H9 (cell line): ENCODE measurements at regions not wholly inside any gene's neighbourhood (a gene's known extent, or its start where the extent isn't known, plus 50 kb on each side); places are given as distances from the start of the nearest gene placed in this dataset.

ENCODE experiments used
- DNase-seq: peaks from one replicate; pipeline ENCODE4 v3.0.0-alpha.2; 2017
- H2AFZ ChIP-seq: one replicate; pipeline ENCODE4 v1.6.1; 2013; ENCODE audit warnings: mild to moderate bottlenecking, low read length, control low read depth, moderate library complexity
- H2AK5ac ChIP-seq: 2 replicates; pipeline ENCODE4 v1.6.1; 2013; ENCODE audit warnings: low read length, control low read depth, mixed read lengths; ENCODE audit not compliant: insufficient read length
- H2BK120ac ChIP-seq: one replicate; pipeline ENCODE4 v1.6.1; 2013; ENCODE audit warnings: low read depth, mild to moderate bottlenecking, low read length, control low read depth, inconsistent platforms; ENCODE audit not compliant: poor library complexity, severe bottlenecking
- H2BK12ac ChIP-seq: 2 replicates; pipeline ENCODE4 v1.6.1; 2013; ENCODE audit warnings: low read length, control low read depth, mixed read lengths, low read depth; ENCODE audit not compliant: insufficient read length
- H2BK15ac ChIP-seq: 2 replicates; pipeline ENCODE4 v1.6.1; 2013; ENCODE audit warnings: low read depth, low read length, control low read depth
- H2BK20ac ChIP-seq: one replicate; pipeline ENCODE4 v1.6.1; 2013; ENCODE audit warnings: low read depth, mild to moderate bottlenecking, low read length, control low read depth, inconsistent platforms; ENCODE audit not compliant: poor library complexity, severe bottlenecking
- H2BK5ac ChIP-seq: 2 replicates; pipeline ENCODE4 v1.6.1; 2013; ENCODE audit warnings: low read length, control low read depth, mixed read lengths; ENCODE audit not compliant: insufficient read length
- H3K14ac ChIP-seq: 2 replicates; pipeline ENCODE4 v1.6.1; 2013; ENCODE audit warnings: low read length, control low read depth; ENCODE audit not compliant: insufficient read depth
- H3K18ac ChIP-seq: 2 replicates; pipeline ENCODE4 v1.6.1; 2013; ENCODE audit warnings: low read depth, mild to moderate bottlenecking, mixed read lengths, low read length, control low read depth; ENCODE audit not compliant: insufficient read length
- H3K23ac ChIP-seq: 2 replicates; pipeline ENCODE4 v1.6.1; 2013; ENCODE audit warnings: low read length, control low read depth, mixed read lengths, low read depth; ENCODE audit not compliant: insufficient read length
- H3K23me2 ChIP-seq: 2 replicates; pipeline ENCODE4 v1.6.1; 2013; ENCODE audit warnings: low read depth, mild to moderate bottlenecking, mixed read lengths, low read length, control low read depth; ENCODE audit not compliant: insufficient read length, poor library complexity, severe bottlenecking
- H3K27ac ChIP-seq: 2 replicates; pipeline ENCODE4 v1.5.1; 2013; ENCODE audit warnings: low read length, control low read depth, mixed read lengths, low read depth; ENCODE audit not compliant: insufficient read length
- H3K27me3 ChIP-seq: 2 replicates; pipeline ENCODE4 v1.6.1; 2013; ENCODE audit warnings: low read length, control low read depth, inconsistent platforms; ENCODE audit not compliant: insufficient read depth
- H3K4ac ChIP-seq: 2 replicates; pipeline ENCODE4 v1.6.1; 2013; ENCODE audit warnings: low read depth, mild to moderate bottlenecking, control low read depth, inconsistent platforms, low read length, moderate library complexity
- H3K4me1 ChIP-seq: 2 replicates; pipeline ENCODE4 v1.6.1; 2013; ENCODE audit warnings: low read length, control low read depth, inconsistent platforms; ENCODE audit not compliant: insufficient read depth
- H3K4me2 ChIP-seq: 2 replicates; pipeline ENCODE4 v1.6.1; 2013; ENCODE audit warnings: low read length, control low read depth, mixed read lengths; ENCODE audit not compliant: insufficient read length, insufficient read depth
- H3K56ac ChIP-seq: 2 replicates; pipeline ENCODE4 v1.6.1; 2013; ENCODE audit warnings: low read depth, mild to moderate bottlenecking, mixed read lengths, low read length, control low read depth; ENCODE audit not compliant: insufficient read length
- H3K79me1 ChIP-seq: 2 replicates; pipeline ENCODE4 v1.6.1; 2013; ENCODE audit warnings: low read depth, mild to moderate bottlenecking, moderate library complexity, low read length, control low read depth, inconsistent platforms; ENCODE audit not compliant: insufficient read depth, poor library complexity, severe bottlenecking
- H3K79me2 ChIP-seq: 2 replicates; pipeline ENCODE4 v1.6.1; 2013; ENCODE audit warnings: low read length, control low read depth, inconsistent platforms; ENCODE audit not compliant: insufficient read depth
- H3K9ac ChIP-seq: 2 replicates; pipeline ENCODE4 v1.6.1; 2013; ENCODE audit warnings: low read length, control low read depth, mixed read lengths; ENCODE audit not compliant: insufficient read length; ENCODE audit errors: extremely low read depth
- H3K9me3 ChIP-seq: one replicate; pipeline ENCODE4 v1.6.1; 2013; ENCODE audit warnings: low read depth, low read length, inconsistent platforms; ENCODE audit not compliant: control insufficient read depth
- H3T11ph ChIP-seq: one replicate; pipeline ENCODE4 v1.6.1; 2013; ENCODE audit warnings: mild to moderate bottlenecking, low read length, control low read depth, inconsistent platforms
- H4K20me1 ChIP-seq: one replicate; pipeline ENCODE4 v1.6.1; 2013; ENCODE audit not compliant: control insufficient read depth, insufficient read length, insufficient read depth
- H4K5ac ChIP-seq: 2 replicates; pipeline ENCODE4 v1.6.1; 2013; ENCODE audit warnings: low read depth, mild to moderate bottlenecking, mixed read lengths, low read length, control low read depth; ENCODE audit not compliant: insufficient read length
- H4K8ac ChIP-seq: replicated peaks from 2 replicates; pipeline ENCODE4 v1.6.1; 2013; ENCODE audit warnings: low read length, control low read depth, mixed read lengths, low read depth; ENCODE audit not compliant: insufficient read length
- H4K91ac ChIP-seq: 2 replicates; pipeline ENCODE4 v1.6.1; 2013; ENCODE audit warnings: low read depth, mild to moderate bottlenecking, moderate library complexity, mixed read lengths, low read length, control low read depth; ENCODE audit not compliant: insufficient read length
- H3K27ac Mint-ChIP-seq, 3 experiments: 2 replicates in 2 of 3; 3 replicates in 1 of 3; pipeline ENCODE4 v1.8.0; 2020 to 2021; ENCODE audit warnings: mixed read lengths in 3 of 3, mild to moderate bottlenecking in 1 of 3, moderate library complexity in 1 of 3
- H3K27me3 Mint-ChIP-seq: 2 replicates; pipeline ENCODE4 v1.8.0; 2021; ENCODE audit warnings: low read depth, mild to moderate bottlenecking, moderate library complexity, mixed read lengths
- H3K36me3 Mint-ChIP-seq, 3 experiments: 2 replicates in 2 of 3; 3 replicates in 1 of 3; pipeline ENCODE4 v1.8.0; 2020 to 2021; ENCODE audit warnings: low read depth in 3 of 3, mixed read lengths in 3 of 3; ENCODE audit not compliant: insufficient read depth in 1 of 3
- H3K4me1 Mint-ChIP-seq, 2 experiments: 2 replicates each; pipeline ENCODE4 v1.8.0; 2020; ENCODE audit warnings: mixed read lengths in 2 of 2
- H3K4me3 Mint-ChIP-seq, 2 experiments: 2 replicates in 1 of 2; 3 replicates in 1 of 2; pipeline ENCODE4 v1.8.0; 2020 to 2021; ENCODE audit warnings: mild to moderate bottlenecking in 2 of 2, mixed read lengths in 2 of 2, moderate library complexity in 1 of 2
- H3K9me3 Mint-ChIP-seq, 2 experiments: 2 replicates in 1 of 2; 3 replicates in 1 of 2; pipeline ENCODE4 v1.8.0; 2020; ENCODE audit warnings: mild to moderate bottlenecking in 2 of 2, mixed read lengths in 2 of 2, moderate library complexity in 1 of 2
- CTCF ChIP-seq: fragments of 200-600 bp; sonication (generic); conservative IDR thresholded peaks from 3 replicates; pipeline ENCODE4 v1.8.0; 2021; ENCODE audit warnings: antibody characterized with exemption, mild to moderate bottlenecking

DNA sequence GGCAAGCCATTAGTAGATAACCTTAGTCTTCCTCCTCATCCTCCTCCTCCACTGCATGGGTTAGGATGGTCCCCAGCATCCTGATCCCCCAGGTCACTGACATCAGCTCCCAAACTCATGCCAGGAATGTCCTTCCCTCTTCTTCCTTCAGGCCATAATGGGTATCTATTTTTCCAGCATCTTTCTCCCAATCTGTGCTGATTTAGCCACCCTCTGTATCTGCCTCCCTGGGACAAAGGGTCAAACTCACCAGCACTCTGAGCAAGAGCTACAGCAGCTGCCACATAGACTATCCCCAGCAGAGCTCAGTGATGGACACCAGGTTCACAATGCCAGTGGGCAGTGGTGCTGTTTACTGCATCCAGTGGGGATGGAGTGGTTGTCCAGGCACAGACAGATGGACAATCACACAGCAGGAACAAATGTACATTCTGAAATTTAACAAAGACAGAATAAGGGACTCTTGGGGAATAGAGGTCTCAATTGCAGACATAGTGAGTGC, 115.2 kb upstream of the TOP3B start:
- Histone ChIP-seq H3K4ac (no peak overlapping the region), H4K5ac (no peak overlapping the region), H3K79me1 (no peaks in the 10 kb centered on the region), H3K27ac (no peak overlapping the region), H2AK5ac (no peak overlapping the region), H3K79me2 (no peaks in the 10 kb centered on the region), H3K4me1 (no peaks in the 10 kb centered on the region), H2AFZ (no peak overlapping the region), H3K9ac (no peak overlapping the region), H3K9me3 (no peaks in the 10 kb centered on the region), H3K56ac (no peak overlapping the region), H3K14ac (no peak overlapping the region), H4K20me1 (no peaks in the 10 kb centered on the region), H4K91ac (no peak overlapping the region), H3K4me2 (no peak overlapping the region), H4K8ac (no peak overlapping the region), H3K23ac (no peak overlapping the region), H2BK15ac (no peak overlapping the region), H3K27me3 (peaks cover 64% of the 10 kb centered on the region), H2BK120ac (no peak overlapping the region), H2BK12ac (no peak overlapping the region), H3T11ph (no peak overlapping the region), H2BK5ac (no peak overlapping the region), H2BK20ac (no peak overlapping the region), H3K23me2 (no peaks in the 10 kb centered on the region), H3K18ac (no peak overlapping the region)
- DNase-seq, result no peak
- H3K4me3 Mint-ChIP-seq, result no peak overlapping the region
- no peak overlapping the region for H3K27ac Mint-ChIP-seq
- no peaks in the 10 kb centered on the region for H3K4me1 Mint-ChIP-seq
- TF ChIP-seq CTCF, result no peak
- H3K27me3 Mint-ChIP-seq, result peaks cover 98% of the 10 kb centered on the region
- no peaks in the 10 kb centered on the region for H3K9me3 Mint-ChIP-seq
- H3K36me3 Mint-ChIP-seq, result no peaks in the 10 kb centered on the region
